Nephron (organoid): ENCODE measurements at regions not wholly inside any gene's neighbourhood (a gene's known extent, or its start where the extent isn't known, plus 50 kb on each side); places are given as distances from the start of the nearest gene placed in this dataset.

ENCODE experiments used
- H3K27ac Mint-ChIP-seq, 3 experiments: 2 replicates each; pipeline ENCODE4 v1.8.0; 2020; ENCODE audit warnings: mixed read lengths in 3 of 3, mild to moderate bottlenecking in 2 of 3, moderate library complexity in 1 of 3
- H3K27me3 Mint-ChIP-seq: 2 replicates; pipeline ENCODE4 v1.8.0; 2021; ENCODE audit warnings: low read depth, mild to moderate bottlenecking, moderate library complexity, mixed read lengths
- H3K36me3 Mint-ChIP-seq: 2 replicates; pipeline ENCODE4 v1.8.0; 2020; ENCODE audit warnings: low read depth, mixed read lengths
- H3K4me1 Mint-ChIP-seq: 2 replicates; pipeline ENCODE4 v1.8.0; 2020; ENCODE audit warnings: mixed read lengths
- H3K4me3 Mint-ChIP-seq, 3 experiments: 2 replicates each; pipeline ENCODE4 v1.8.0; 2020; ENCODE audit warnings: mild to moderate bottlenecking in 3 of 3, mixed read lengths in 3 of 3, moderate library complexity in 2 of 3
- H3K9me3 Mint-ChIP-seq: 2 replicates; pipeline ENCODE4 v1.8.0; 2020; ENCODE audit warnings: mixed read lengths
- TF ChIP-seq, protein P1 (sequence below), 3 experiments: fragments of 200-600 bp; sonication (generic); IDR thresholded peaks; one replicate each; pipeline ENCODE4 v1.5.0; 2021; ENCODE audit warnings: antibody characterized with exemption in 3 of 3; ENCODE audit not compliant: unreplicated experiment in 3 of 3

DNA sequence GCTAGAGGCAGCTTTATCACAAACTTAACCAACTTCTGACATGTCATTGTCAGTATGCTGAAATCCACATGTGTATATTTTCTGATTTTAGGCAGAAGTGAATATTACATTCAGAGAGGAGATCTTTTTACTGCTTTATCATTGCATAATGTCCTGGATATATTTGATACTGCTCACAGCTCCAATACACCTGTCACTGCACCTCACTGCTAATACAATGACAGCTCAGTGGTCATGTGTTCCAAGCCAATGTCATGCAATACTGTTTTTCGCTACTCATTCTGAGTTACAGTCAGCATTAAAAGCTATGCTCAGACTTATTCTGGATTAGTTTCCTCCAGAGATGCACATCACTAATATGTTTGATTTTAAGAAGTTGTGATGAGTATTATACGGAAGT is 1604.6 kb downstream of the HACE1 start:
- TF ChIP-seq, protein P1, sequence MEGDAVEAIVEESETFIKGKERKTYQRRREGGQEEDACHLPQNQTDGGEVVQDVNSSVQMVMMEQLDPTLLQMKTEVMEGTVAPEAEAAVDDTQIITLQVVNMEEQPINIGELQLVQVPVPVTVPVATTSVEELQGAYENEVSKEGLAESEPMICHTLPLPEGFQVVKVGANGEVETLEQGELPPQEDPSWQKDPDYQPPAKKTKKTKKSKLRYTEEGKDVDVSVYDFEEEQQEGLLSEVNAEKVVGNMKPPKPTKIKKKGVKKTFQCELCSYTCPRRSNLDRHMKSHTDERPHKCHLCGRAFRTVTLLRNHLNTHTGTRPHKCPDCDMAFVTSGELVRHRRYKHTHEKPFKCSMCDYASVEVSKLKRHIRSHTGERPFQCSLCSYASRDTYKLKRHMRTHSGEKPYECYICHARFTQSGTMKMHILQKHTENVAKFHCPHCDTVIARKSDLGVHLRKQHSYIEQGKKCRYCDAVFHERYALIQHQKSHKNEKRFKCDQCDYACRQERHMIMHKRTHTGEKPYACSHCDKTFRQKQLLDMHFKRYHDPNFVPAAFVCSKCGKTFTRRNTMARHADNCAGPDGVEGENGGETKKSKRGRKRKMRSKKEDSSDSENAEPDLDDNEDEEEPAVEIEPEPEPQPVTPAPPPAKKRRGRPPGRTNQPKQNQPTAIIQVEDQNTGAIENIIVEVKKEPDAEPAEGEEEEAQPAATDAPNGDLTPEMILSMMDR (IDR thresholded peaks at IDR 0.05; ENCODE audit: unreplicated experiment in 3 of 3) = no peak
- no peaks in the 10 kb centered on the region for H3K4me1 Mint-ChIP-seq
- no peak overlapping the region for H3K27ac Mint-ChIP-seq
- H3K9me3 Mint-ChIP-seq = peaks cover 6% of the 10 kb centered on the region
- peaks cover 3% of the 10 kb centered on the region for H3K27me3 Mint-ChIP-seq
- H3K36me3 Mint-ChIP-seq = no peaks in the 10 kb centered on the region
- H3K4me3 Mint-ChIP-seq = no peak overlapping the region

DNA sequence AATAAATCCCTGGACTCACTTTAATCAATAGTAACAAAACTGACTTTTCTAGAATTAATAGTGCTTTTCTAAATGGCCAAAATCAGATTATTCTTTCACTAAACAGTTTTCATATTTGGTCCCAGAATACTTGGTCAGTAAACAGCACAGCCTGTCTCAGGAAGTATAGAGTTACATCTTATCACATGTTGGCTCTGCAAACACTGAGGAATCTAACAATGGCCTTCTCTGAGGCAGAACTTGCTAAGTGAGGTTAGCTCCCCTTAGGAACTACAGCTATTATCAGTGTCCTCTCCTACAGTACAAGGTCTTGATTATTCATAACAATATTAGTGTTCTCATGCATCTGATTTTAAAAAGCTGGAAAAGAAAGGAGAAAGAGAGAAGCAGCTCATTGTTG is 1622.8 kb downstream of the HACE1 start:
- H3K9me3 Mint-ChIP-seq = no peaks in the 10 kb centered on the region
- no peak overlapping the region for H3K27ac Mint-ChIP-seq
- TF ChIP-seq, protein P1 (IDR thresholded peaks at IDR 0.05; ENCODE audit: unreplicated experiment in 3 of 3) = no peak

DNA sequence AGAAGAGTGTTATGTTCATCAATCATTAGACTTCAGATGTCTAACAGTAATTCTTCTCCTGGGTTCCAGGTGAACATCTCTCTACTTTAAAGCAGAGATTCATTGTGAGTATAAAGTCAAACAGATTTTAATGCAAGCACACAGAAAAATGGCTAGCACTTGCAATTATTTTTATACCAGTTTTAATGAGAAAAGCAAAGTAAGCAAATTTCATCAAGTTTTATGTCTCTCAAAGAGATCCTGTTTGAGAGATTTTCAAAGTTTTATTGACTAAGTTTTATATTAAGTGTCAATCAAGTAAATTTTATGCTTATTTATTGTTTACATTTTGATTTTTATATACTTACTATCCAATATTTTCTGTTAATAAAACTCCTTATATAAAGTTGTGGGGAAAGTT is 1628.5 kb downstream of the HACE1 start:
- Mint-ChIP-seq H3K4me3 (no peak overlapping the region), H3K4me1 (no peaks in the 10 kb centered on the region), H3K9me3 (peaks cover 15% of the 10 kb centered on the region), H3K36me3 (no peaks in the 10 kb centered on the region), H3K27ac (no peak overlapping the region), H3K27me3 (no peaks in the 10 kb centered on the region)
- TF ChIP-seq, protein P1 (IDR thresholded peaks at IDR 0.05; ENCODE audit: unreplicated experiment in 3 of 3) = no peak

More for the DNA sequence above, 1622.8 kb downstream of the HACE1 start:
- H3K36me3 Mint-ChIP-seq = no peaks in the 10 kb centered on the region
- H3K4me1 Mint-ChIP-seq = no peaks in the 10 kb centered on the region
- H3K4me3 Mint-ChIP-seq = no peak overlapping the region
- no peaks in the 10 kb centered on the region for H3K27me3 Mint-ChIP-seq

DNA sequence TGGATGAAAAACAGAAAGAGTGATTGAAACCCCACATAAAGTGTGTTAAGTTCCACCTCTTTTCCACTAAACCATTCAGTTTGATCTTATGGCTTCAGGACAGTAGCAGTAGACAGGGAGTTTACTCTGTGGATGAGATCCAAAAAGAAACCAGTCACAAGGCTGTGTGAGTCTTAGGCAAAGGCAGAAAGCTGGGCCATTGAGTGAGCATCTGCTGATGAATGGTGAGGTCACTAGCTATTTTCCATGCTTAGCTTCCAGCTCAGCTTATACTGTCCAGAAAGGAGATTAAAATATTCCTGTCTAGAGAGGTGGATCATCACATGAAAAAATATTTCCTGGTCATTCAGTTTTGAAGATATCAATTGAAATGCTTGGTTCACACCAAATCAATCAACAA is 1643.9 kb downstream of the HACE1 start:
- TF ChIP-seq, protein P1 (IDR thresholded peaks at IDR 0.05; ENCODE audit: unreplicated experiment in 3 of 3) = no peak
- Mint-ChIP-seq H3K27me3 (no peaks in the 10 kb centered on the region), H3K27ac (no peak overlapping the region), H3K4me1 (no peaks in the 10 kb centered on the region), H3K4me3 (no peak overlapping the region), H3K36me3 (no peaks in the 10 kb centered on the region), H3K9me3 (no peaks in the 10 kb centered on the region)

DNA sequence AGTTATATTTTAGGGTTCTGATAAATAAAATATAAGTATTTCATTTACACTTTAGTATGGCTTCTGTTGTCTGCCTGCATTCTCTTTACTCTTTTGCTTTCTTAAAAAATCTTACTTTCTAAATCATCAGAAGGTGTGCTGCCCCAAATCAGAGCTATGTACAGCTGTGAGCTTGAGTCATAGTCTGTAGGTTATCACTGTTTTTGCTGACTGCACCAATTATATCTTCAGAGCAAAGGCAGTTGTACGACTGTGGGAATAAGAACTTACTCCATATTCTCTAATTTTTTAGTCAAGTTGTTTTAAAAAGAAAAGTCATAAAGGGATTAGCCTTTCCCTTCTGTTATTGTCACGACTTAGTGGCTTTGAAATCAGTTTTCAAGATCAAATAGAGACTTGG is 1649.0 kb downstream of the HACE1 start:
- no peak overlapping the region for H3K4me3 Mint-ChIP-seq
- H3K27ac Mint-ChIP-seq = no peak overlapping the region
- H3K27me3 Mint-ChIP-seq = no peaks in the 10 kb centered on the region
- H3K9me3 Mint-ChIP-seq = no peaks in the 10 kb centered on the region
- H3K36me3 Mint-ChIP-seq = no peaks in the 10 kb centered on the region
- H3K4me1 Mint-ChIP-seq = no peaks in the 10 kb centered on the region
- TF ChIP-seq, protein P1 (IDR thresholded peaks at IDR 0.05; ENCODE audit: unreplicated experiment in 3 of 3) = no peak

DNA sequence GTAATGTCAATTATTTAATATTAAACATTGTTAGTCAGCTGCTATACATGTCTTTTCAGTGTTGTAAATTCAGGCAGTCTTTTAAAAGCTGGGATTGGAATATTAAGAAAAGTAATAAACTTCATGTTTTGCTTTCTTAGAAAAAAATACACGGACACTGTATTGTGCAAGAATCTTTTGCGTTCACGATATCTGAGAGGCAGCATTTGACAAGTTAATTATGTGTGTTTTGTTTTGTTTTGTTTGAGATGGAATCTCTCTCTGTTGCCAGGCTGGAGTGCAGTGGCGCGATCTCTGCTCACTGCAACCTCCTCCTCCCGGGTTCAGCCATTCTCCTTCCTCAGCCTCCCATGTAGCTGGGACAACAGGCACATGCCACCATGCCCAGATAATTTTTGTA is 1661.3 kb downstream of the HACE1 start:
- no peaks in the 10 kb centered on the region for H3K27me3 Mint-ChIP-seq
- no peaks in the 10 kb centered on the region for H3K36me3 Mint-ChIP-seq
- H3K27ac Mint-ChIP-seq = no peak overlapping the region
- TF ChIP-seq, protein P1 (IDR thresholded peaks at IDR 0.05; ENCODE audit: unreplicated experiment in 3 of 3) = no peak
- no peaks in the 10 kb centered on the region for H3K4me1 Mint-ChIP-seq
- no peak overlapping the region for H3K4me3 Mint-ChIP-seq
- peaks cover 3% of the 10 kb centered on the region for H3K9me3 Mint-ChIP-seq
